Astrocyte (in vitro differentiated cells and primary cell): ENCODE measurements at regions not wholly inside any gene's neighbourhood (a gene's known extent, or its start where the extent isn't known, plus 50 kb on each side); places are given as distances from the start of the nearest gene placed in this dataset.
"Not testable (repeated sequence)": the region's sequence is repeated elsewhere in the genome, so short reads cannot be mapped to it uniquely, and the experiment has no call there.

Experiments used
- DNase-seq: peaks from one replicate; pipeline ENCODE4 v3.0.0-alpha.2; 2010; ENCODE audit warnings: low read depth
- FAIRE-seq: peaks from 2 replicates; lab custom pipeline; 2011; peaks lifted over from hg19 to GRCh38; lab: Jason Lieb, UNC
- H2AFZ ChIP-seq: 2 replicates; pipeline ENCODE4 v1.6.0; 2012; ENCODE audit warnings: low read depth, low read length, inconsistent platforms
- H3K27ac ChIP-seq: 2 replicates; pipeline ENCODE4 v1.5.1; 2011; ENCODE audit warnings: low read depth, low read length, inconsistent platforms
- H3K27me3 ChIP-seq: 2 replicates; pipeline ENCODE4 v1.6.0; 2011; ENCODE audit warnings: low read length, inconsistent platforms; ENCODE audit not compliant: insufficient read depth
- H3K36me3 ChIP-seq: 2 replicates; pipeline ENCODE4 v1.5.1; 2011; ENCODE audit warnings: low read length, inconsistent platforms; ENCODE audit not compliant: insufficient read depth
- H3K4me1 ChIP-seq: 2 replicates; pipeline ENCODE4 v1.5.1; 2011; ENCODE audit warnings: low read length, inconsistent platforms; ENCODE audit not compliant: insufficient read depth
- H3K4me2 ChIP-seq: 2 replicates; pipeline ENCODE4 v1.6.0; 2012; ENCODE audit warnings: low read length, inconsistent platforms
- H3K4me3 ChIP-seq: 2 replicates; pipeline ENCODE4 v1.5.1; 2011; ENCODE audit warnings: low read depth, mild to moderate bottlenecking, low read length, inconsistent platforms; ENCODE audit not compliant: insufficient read depth
- H3K79me2 ChIP-seq: 2 replicates; pipeline ENCODE4 v1.6.0; 2012; ENCODE audit warnings: mild to moderate bottlenecking, low read length, inconsistent platforms; ENCODE audit not compliant: insufficient read depth
- H3K9ac ChIP-seq: 2 replicates; pipeline ENCODE4 v1.6.0; 2012; ENCODE audit warnings: mild to moderate bottlenecking, low read length, inconsistent platforms
- H3K9me3 ChIP-seq: 2 replicates; pipeline ENCODE4 v1.5.1; 2012; ENCODE audit warnings: low read depth, mild to moderate bottlenecking, low read length, inconsistent platforms; ENCODE audit not compliant: insufficient read depth
- H4K20me1 ChIP-seq: 2 replicates; pipeline ENCODE4 v1.6.0; 2012; ENCODE audit warnings: low read length, inconsistent platforms; ENCODE audit not compliant: insufficient read depth
- H3K27ac Mint-ChIP-seq: one replicate; pipeline ENCODE4 v1.8.0; 2021; ENCODE audit warnings: mild to moderate bottlenecking, mixed read lengths; ENCODE audit not compliant: unreplicated experiment
- H3K27me3 Mint-ChIP-seq: one replicate; pipeline ENCODE4 v1.8.0; 2021; ENCODE audit warnings: low read depth, mixed read lengths; ENCODE audit not compliant: unreplicated experiment
- H3K36me3 Mint-ChIP-seq: one replicate; pipeline ENCODE4 v1.8.0; 2021; ENCODE audit warnings: low read depth, mixed read lengths; ENCODE audit not compliant: unreplicated experiment
- H3K4me1 Mint-ChIP-seq: one replicate; pipeline ENCODE4 v1.8.0; 2021; ENCODE audit warnings: low read depth, mixed read lengths; ENCODE audit not compliant: unreplicated experiment
- H3K4me3 Mint-ChIP-seq: one replicate; pipeline ENCODE4 v1.8.0; 2021; ENCODE audit warnings: mild to moderate bottlenecking, moderate library complexity, mixed read lengths; ENCODE audit not compliant: unreplicated experiment
- H3K9me3 Mint-ChIP-seq: one replicate; pipeline ENCODE4 v1.8.0; 2021; ENCODE audit warnings: mild to moderate bottlenecking, mixed read lengths; ENCODE audit not compliant: unreplicated experiment
- CTCF ChIP-seq: IDR thresholded peaks from 2 replicates; pipeline ENCODE4 v1.5.1; 2011; ENCODE audit warnings: low read depth, mild to moderate bottlenecking, inconsistent platforms, low read length, moderate library complexity; ENCODE audit not compliant: insufficient read depth
- EZH2 ChIP-seq: IDR thresholded peaks from 2 replicates; pipeline ENCODE4 v1.6.1; 2012; ENCODE audit warnings: mild to moderate bottlenecking, low read length, inconsistent platforms; ENCODE audit not compliant: insufficient read depth

- Histone ChIP-seq H3K79me2 (no peaks in the 10 kb centered on the region), H2AFZ (no peak overlapping the region), H3K9ac (no peak overlapping the region), H3K4me3 (no peak overlapping the region), H3K27ac (no peak overlapping the region), H3K36me3 (no peaks in the 10 kb centered on the region), H4K20me1 (no peaks in the 10 kb centered on the region), H3K27me3 (no peaks in the 10 kb centered on the region), H3K9me3 (no peaks in the 10 kb centered on the region), H3K4me2 (no peak overlapping the region), H3K4me1 (no peaks in the 10 kb centered on the region)
- Mint-ChIP-seq H3K27ac (no peak overlapping the region), H3K4me1 (no peaks in the 10 kb centered on the region), H3K36me3 (no peaks in the 10 kb centered on the region), H3K27me3 (peaks cover 4% of the 10 kb centered on the region), H3K9me3 (peaks cover 11% of the 10 kb centered on the region), H3K4me3 (no peak overlapping the region)
- TF ChIP-seq EZH2 (no peak), CTCF (no peak)
- FAIRE-seq (no peak), DNase-seq (no peak)
Observed at GRCh38 chr4:38387819-38388218, 276.2 kb upstream of the KLF3 start.

- peaks cover 19% of the 10 kb centered on the region for H3K9me3 Mint-ChIP-seq
- not testable (repeated sequence) for H3K36me3 Mint-ChIP-seq, FAIRE-seq
Observed at GRCh38 chr4:38388907-38389306, 275.1 kb upstream of the KLF3 start.

GRCh38 chr4:38390969-38391545 lies 272.9 kb upstream of the KLF3 start:
- no peaks in the 10 kb centered on the region for H3K27me3 ChIP-seq
- H3K79me2 ChIP-seq, result no peaks in the 10 kb centered on the region
- H3K27ac ChIP-seq, result no peak overlapping the region
- DNase-seq (no peak), FAIRE-seq (no peak)
- no peaks in the 10 kb centered on the region for H4K20me1 ChIP-seq
- no peak for TF ChIP-seq EZH2
- TF ChIP-seq CTCF, result no peak
- Mint-ChIP-seq H3K4me1 (no peaks in the 10 kb centered on the region), H3K4me3 (no peak overlapping the region), H3K9me3 (peaks cover 19% of the 10 kb centered on the region), H3K36me3 (no peaks in the 10 kb centered on the region), H3K27me3 (peaks cover 3% of the 10 kb centered on the region), H3K27ac (no peak overlapping the region)
- H3K9ac ChIP-seq, result no peak overlapping the region
- H3K4me1 ChIP-seq, result no peaks in the 10 kb centered on the region
- H3K9me3 ChIP-seq, result no peaks in the 10 kb centered on the region
- no peak overlapping the region for H3K4me2 ChIP-seq
- H3K4me3 ChIP-seq, result no peak overlapping the region
- no peak overlapping the region for H2AFZ ChIP-seq
- no peaks in the 10 kb centered on the region for H3K36me3 ChIP-seq

More at GRCh38 chr4:38388907-38389306, 275.1 kb upstream of the KLF3 start:
- not testable (repeated sequence) for H3K79me2 ChIP-seq, H3K4me2 ChIP-seq, H2AFZ ChIP-seq, H3K27ac ChIP-seq, H3K4me1 ChIP-seq, H4K20me1 ChIP-seq, DNase-seq, H3K4me3 ChIP-seq, H3K27me3 ChIP-seq, H3K9me3 ChIP-seq, H3K36me3 ChIP-seq, H3K4me1 Mint-ChIP-seq, H3K9ac ChIP-seq, H3K27ac Mint-ChIP-seq, H3K27me3 Mint-ChIP-seq, H3K4me3 Mint-ChIP-seq
